Heart left ventricle (tissue), 13 donors: ENCODE measurements at regions not wholly inside any gene's neighbourhood (a gene's known extent, or its start where the extent isn't known, plus 50 kb on each side); places are given as distances from the start of the nearest gene placed in this dataset.

Experiments
- POLR2A ChIP-seq, 2 donors: fragments of 450-650 bp; IDR thresholded peaks; one replicate each; pipeline ENCODE4 v1.6.1; 2017; ENCODE audit warnings: antibody characterized with exemption in 2 of 2, mild to moderate bottlenecking in 2 of 2, moderate library complexity in 2 of 2
- TF ChIP-seq, protein P1 (sequence below), 12 donors: fragments of 200-600 bp; sonication (generic) in 4 of 12; IDR thresholded peaks; one replicate each; pipeline versions ENCODE4 v1.5.0 to v1.8.0; 2018 to 2022; ENCODE audit warnings: antibody characterized with exemption in 12 of 12, mild to moderate bottlenecking in 5 of 12
- donor health status: ischemic (EF 13 %, LVEDD 7.1; RV severe dilation, severe dysfunction).
- donor health status: DM: no; HTN: yes; CAD: no.
- donor health status: DM: no; HTN: no; CAD: no.
- donor health status: ischemic (EF 25% LVEDD 6.9; RV normal size, moderate dysfunction).
- donor health status: ischemic (EF 25% LVEDD 5.7; RV mildly dilated, moderate dysfunction).
- donor health status: ischemic (EF 35%, LVEDD 5.7; RV mildly dilated, moderate dysfunction).
- donor health status: nonischemic (EF 11% LVEDD 7.7; RV severe dilation, severe dysfunction).
- donor health status: DM: yes; HTN: yes; CAD: no.
- donor health status: PGD.
- donor health status: ischemic (EF 29% LVEDD 5.4; RV normal size, mild dysfunction).
- donor health status: nonischemic (EF 23%, LVEDD 6.1; RV moderate dilation, normal function).

DNA sequence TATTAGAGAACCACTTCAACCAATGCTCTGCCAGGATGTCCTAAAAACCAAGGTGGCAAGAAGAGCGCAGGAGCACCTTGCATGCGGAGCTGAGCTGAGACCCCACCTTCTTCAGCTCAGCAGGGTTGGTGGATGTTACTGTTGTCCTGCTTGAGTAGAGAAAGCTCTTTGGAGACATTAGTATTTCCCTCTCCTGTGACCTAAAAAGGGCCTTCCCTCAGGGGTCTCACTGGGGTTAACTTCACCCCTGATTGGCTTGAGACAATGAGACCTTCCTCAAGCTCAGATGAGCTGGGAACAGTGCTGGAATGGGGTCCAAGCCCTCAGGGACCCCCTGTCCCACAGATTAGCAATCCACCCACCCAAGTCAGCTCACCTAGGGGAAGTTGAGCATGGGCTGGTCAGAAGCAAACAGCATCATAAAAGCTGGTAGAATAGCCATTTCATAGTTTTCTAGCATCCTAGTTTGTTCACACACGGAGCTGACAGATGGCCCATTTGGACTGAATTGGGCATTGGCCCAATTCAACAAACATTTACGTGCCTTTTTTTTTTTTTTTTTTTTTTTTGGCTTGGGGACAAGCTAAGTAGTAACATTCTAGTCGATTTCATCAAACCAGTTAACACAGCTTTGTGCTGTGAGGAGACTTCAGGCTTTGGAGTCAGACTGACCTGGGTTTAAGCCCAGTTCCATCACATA, 100.6 kb upstream of the HABP2 start:
- TF ChIP-seq, protein P1, sequence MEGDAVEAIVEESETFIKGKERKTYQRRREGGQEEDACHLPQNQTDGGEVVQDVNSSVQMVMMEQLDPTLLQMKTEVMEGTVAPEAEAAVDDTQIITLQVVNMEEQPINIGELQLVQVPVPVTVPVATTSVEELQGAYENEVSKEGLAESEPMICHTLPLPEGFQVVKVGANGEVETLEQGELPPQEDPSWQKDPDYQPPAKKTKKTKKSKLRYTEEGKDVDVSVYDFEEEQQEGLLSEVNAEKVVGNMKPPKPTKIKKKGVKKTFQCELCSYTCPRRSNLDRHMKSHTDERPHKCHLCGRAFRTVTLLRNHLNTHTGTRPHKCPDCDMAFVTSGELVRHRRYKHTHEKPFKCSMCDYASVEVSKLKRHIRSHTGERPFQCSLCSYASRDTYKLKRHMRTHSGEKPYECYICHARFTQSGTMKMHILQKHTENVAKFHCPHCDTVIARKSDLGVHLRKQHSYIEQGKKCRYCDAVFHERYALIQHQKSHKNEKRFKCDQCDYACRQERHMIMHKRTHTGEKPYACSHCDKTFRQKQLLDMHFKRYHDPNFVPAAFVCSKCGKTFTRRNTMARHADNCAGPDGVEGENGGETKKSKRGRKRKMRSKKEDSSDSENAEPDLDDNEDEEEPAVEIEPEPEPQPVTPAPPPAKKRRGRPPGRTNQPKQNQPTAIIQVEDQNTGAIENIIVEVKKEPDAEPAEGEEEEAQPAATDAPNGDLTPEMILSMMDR (IDR thresholded peaks at IDR 0.05) = no peak
- TF ChIP-seq POLR2A (IDR thresholded peaks at IDR 0.05) = no peak
